ENCODE measurements at regions not wholly inside any gene's neighbourhood (a gene's known extent, or its start where the extent isn't known, plus 50 kb on each side); places are given as distances from the start of the nearest gene placed in this dataset.

DNA sequence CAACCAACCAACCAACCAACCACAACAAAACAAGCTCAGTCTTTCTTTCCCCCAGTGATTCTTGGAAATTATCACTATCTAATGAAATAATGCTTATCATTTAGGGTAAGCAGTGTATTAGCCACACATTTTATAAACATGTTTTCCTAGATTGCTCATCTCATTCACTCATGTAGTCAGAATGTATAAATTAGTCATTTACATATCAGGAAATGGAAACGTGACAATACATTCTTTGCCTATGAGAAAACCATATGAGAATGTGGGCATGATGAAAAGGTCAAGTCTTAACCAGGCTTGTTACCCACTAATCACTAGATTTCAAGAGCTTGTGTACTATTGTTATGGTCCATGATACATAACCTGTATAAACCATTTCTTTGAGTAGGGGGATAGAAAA lies 1583.4 kb upstream of the PIK3C3 start:
- TF ChIP-seq EZH2phosphoT487 (IDR thresholded peaks at IDR 0.05; ENCODE audit: unreplicated experiment) = no peak
- Mint-ChIP-seq H3K4me3 (no peak overlapping the region), H3K36me3 (ENCODE audit: low read depth) (no peaks in the 10 kb centered on the region), H3K27me3 (ENCODE audit: insufficient read depth, low read depth, poor library complexity) (no peaks in the 10 kb centered on the region), H3K4me1 (no peaks in the 10 kb centered on the region), H3K9me3 (no peaks in the 10 kb centered on the region), H3K27ac (no peak overlapping the region)
- DNase-seq (ENCODE audit: low spot score) = no peak
- no peak for ATAC-seq
- Histone ChIP-seq H3K4me3 (no peak overlapping the region), H4K20me1 (replicated peaks; ENCODE audit: insufficient read depth) (no peaks in the 10 kb centered on the region), H3K79me2 (replicated peaks; ENCODE audit: insufficient read depth) (no peaks in the 10 kb centered on the region), H3K4me2 (no peak overlapping the region), H3K9me2 (ENCODE audit: insufficient read depth) (peaks cover 4% of the 10 kb centered on the region; the same call in 1 of the 2 replicates), H3K4me1 (ENCODE audit: insufficient read depth) (no peaks in the 10 kb centered on the region; the same call in 1 of the 2 replicates), H3F3A (replicated peaks; ENCODE audit: low read depth) (no peaks in the 10 kb centered on the region), H3K27ac (ENCODE audit: low read depth) (no peak overlapping the region), H3K27me3 (ENCODE audit: insufficient read depth) (no peaks in the 10 kb centered on the region), H2AFZ (no peak overlapping the region), H3K36me3 (ENCODE audit: insufficient read depth) (no peaks in the 10 kb centered on the region)

GRCh38 chr18:40367576-40367975 lies 1587.5 kb upstream of the PIK3C3 start:
- no peak overlapping the region for H3K4me3 ChIP-seq
- peaks cover under 1% of the 10 kb centered on the region; the same call in 1 of the 2 replicates for H3K9me2 ChIP-seq (ENCODE audit: insufficient read depth)
- H3K4me3 Mint-ChIP-seq = no peak overlapping the region
- no peaks in the 10 kb centered on the region for H3K27me3 ChIP-seq (ENCODE audit: insufficient read depth)
- no peaks in the 10 kb centered on the region for H3K9me3 Mint-ChIP-seq
- H3K4me2 ChIP-seq = no peak overlapping the region
- no peaks in the 10 kb centered on the region for H3K4me1 ChIP-seq (ENCODE audit: insufficient read depth)
- TF ChIP-seq EZH2 (IDR thresholded peaks at IDR 0.05; ENCODE audit: low read depth, unreplicated experiment) (no peak), ZNF331 (CRISPR knock-in tag; IDR thresholded peaks at IDR 0.05; ENCODE audit: low read depth) (no peak), STAT1 (IDR thresholded peaks at IDR 0.05; ENCODE audit: unreplicated experiment) (no peak), REST (IDR thresholded peaks at IDR 0.05; ENCODE audit: unreplicated experiment) (no peak), CREB1 (CRISPR knock-in tag; IDR thresholded peaks at IDR 0.05; ENCODE audit: low read depth) (no peak), EZH2phosphoT487 (IDR thresholded peaks at IDR 0.05; ENCODE audit: unreplicated experiment) (no peak), NANOG (IDR thresholded peaks at IDR 0.05; ENCODE audit: borderline replicate concordance) (no peak), POLR2AphosphoS5 (IDR thresholded peaks at IDR 0.05; ENCODE audit: low read depth) (no peak), ZNF462 (CRISPR knock-in tag; IDR thresholded peaks at IDR 0.05) (no peak), JUNB (IDR thresholded peaks at IDR 0.05; ENCODE audit: unreplicated experiment) (no peak), ZNF114 (CRISPR knock-in tag; IDR thresholded peaks at IDR 0.05) (no peak)
- 0 out of 2 replicates have a peak overlapping the region, but pooled peaks have one; percentile 2 for H2AFZ ChIP-seq
- H4K20me1 ChIP-seq (replicated peaks; ENCODE audit: insufficient read depth) = no peaks in the 10 kb centered on the region
- H3K27me3 Mint-ChIP-seq (ENCODE audit: insufficient read depth, low read depth, poor library complexity) = no peaks in the 10 kb centered on the region
- no peaks in the 10 kb centered on the region for H3K79me2 ChIP-seq (replicated peaks; ENCODE audit: insufficient read depth)
- DNase-seq (ENCODE audit: low spot score) (no peak), ATAC-seq (no peak)
- no peak overlapping the region for H3K27ac ChIP-seq (ENCODE audit: low read depth)
- no peaks in the 10 kb centered on the region for H3K36me3 Mint-ChIP-seq (ENCODE audit: low read depth)
- H3K27ac Mint-ChIP-seq = no peak overlapping the region
- H3F3A ChIP-seq (replicated peaks; ENCODE audit: low read depth) = no peaks in the 10 kb centered on the region
- H3K36me3 ChIP-seq (ENCODE audit: insufficient read depth) = no peaks in the 10 kb centered on the region
- H3K4me1 Mint-ChIP-seq = no peaks in the 10 kb centered on the region

Data from GM23338 (cell line).